Neural cell (in vitro differentiated cells): ENCODE measurements at regions not wholly inside any gene's neighbourhood (a gene's known extent, or its start where the extent isn't known, plus 50 kb on each side); places are given as distances from the start of the nearest gene placed in this dataset.

ENCODE experiments used
- EZH2 ChIP-seq: fragments of 200-600, 300-800 bp; shearing (Covaris generic), sonication (generic); IDR thresholded peaks from 2 replicates; pipeline ENCODE4 v1.6.1; 2014; ENCODE audit warnings: antibody characterized with exemption, low read length, borderline replicate concordance, mild to moderate bottlenecking; ENCODE audit not compliant: insufficient read depth, poor library complexity, severe bottlenecking
- TF ChIP-seq, protein P1 (sequence below): fragments of 450-650 bp; IDR thresholded peaks from 2 replicates; pipeline ENCODE4 v1.5.1; 2014; ENCODE audit warnings: antibody characterized with exemption, mild to moderate bottlenecking, moderate library complexity; ENCODE audit not compliant: poor library complexity, severe bottlenecking
- TF ChIP-seq, protein P2 (sequence below): IDR thresholded peaks from 2 replicates; pipeline ENCODE4 v1.6.1; 2012; ENCODE audit warnings: borderline replicate concordance

DNA sequence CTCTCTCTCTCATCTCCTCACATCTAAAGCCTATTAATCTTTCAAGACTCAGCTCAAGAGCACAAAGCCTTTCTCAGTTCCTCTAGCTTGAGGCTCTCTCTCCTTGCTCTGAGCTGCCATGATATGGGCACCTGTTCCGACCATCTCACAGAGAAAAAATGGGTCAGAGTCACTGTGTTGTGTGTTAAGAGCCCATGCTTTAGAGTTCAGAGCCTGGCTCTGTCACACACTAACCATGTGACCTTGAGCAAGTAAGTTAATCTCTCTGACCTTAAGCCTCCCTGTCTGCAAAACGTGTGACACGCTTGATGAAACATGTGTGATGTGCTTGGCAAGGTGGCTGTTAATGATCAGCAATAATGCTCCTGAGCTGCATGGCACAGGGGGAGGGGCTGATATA, 245.2 kb downstream of the DLEU7 start:
- TF ChIP-seq, protein P1, sequence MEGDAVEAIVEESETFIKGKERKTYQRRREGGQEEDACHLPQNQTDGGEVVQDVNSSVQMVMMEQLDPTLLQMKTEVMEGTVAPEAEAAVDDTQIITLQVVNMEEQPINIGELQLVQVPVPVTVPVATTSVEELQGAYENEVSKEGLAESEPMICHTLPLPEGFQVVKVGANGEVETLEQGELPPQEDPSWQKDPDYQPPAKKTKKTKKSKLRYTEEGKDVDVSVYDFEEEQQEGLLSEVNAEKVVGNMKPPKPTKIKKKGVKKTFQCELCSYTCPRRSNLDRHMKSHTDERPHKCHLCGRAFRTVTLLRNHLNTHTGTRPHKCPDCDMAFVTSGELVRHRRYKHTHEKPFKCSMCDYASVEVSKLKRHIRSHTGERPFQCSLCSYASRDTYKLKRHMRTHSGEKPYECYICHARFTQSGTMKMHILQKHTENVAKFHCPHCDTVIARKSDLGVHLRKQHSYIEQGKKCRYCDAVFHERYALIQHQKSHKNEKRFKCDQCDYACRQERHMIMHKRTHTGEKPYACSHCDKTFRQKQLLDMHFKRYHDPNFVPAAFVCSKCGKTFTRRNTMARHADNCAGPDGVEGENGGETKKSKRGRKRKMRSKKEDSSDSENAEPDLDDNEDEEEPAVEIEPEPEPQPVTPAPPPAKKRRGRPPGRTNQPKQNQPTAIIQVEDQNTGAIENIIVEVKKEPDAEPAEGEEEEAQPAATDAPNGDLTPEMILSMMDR: no peak
- TF ChIP-seq, protein P2, sequence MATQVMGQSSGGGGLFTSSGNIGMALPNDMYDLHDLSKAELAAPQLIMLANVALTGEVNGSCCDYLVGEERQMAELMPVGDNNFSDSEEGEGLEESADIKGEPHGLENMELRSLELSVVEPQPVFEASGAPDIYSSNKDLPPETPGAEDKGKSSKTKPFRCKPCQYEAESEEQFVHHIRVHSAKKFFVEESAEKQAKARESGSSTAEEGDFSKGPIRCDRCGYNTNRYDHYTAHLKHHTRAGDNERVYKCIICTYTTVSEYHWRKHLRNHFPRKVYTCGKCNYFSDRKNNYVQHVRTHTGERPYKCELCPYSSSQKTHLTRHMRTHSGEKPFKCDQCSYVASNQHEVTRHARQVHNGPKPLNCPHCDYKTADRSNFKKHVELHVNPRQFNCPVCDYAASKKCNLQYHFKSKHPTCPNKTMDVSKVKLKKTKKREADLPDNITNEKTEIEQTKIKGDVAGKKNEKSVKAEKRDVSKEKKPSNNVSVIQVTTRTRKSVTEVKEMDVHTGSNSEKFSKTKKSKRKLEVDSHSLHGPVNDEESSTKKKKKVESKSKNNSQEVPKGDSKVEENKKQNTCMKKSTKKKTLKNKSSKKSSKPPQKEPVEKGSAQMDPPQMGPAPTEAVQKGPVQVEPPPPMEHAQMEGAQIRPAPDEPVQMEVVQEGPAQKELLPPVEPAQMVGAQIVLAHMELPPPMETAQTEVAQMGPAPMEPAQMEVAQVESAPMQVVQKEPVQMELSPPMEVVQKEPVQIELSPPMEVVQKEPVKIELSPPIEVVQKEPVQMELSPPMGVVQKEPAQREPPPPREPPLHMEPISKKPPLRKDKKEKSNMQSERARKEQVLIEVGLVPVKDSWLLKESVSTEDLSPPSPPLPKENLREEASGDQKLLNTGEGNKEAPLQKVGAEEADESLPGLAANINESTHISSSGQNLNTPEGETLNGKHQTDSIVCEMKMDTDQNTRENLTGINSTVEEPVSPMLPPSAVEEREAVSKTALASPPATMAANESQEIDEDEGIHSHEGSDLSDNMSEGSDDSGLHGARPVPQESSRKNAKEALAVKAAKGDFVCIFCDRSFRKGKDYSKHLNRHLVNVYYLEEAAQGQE: no peak
- no peak for TF ChIP-seq EZH2
